Trophoblast cell (in vitro differentiated cells and primary cell): ENCODE measurements at regions not wholly inside any gene's neighbourhood (a gene's known extent, or its start where the extent isn't known, plus 50 kb on each side); places are given as distances from the start of the nearest gene placed in this dataset.

Source experiments
- DNase-seq, 2 donors: peaks; one replicate each; pipeline ENCODE4 v3.0.0-alpha.2; 2016
- H2AFZ ChIP-seq: 2 replicates; pipeline ENCODE4 v1.6.1; 2013; ENCODE audit warnings: low read length, moderate library complexity, mild to moderate bottlenecking; ENCODE audit not compliant: insufficient read depth, poor library complexity
- H2AK5ac ChIP-seq: 2 replicates; pipeline ENCODE4 v1.6.1; 2013; ENCODE audit warnings: mild to moderate bottlenecking, low read length
- H2BK120ac ChIP-seq: 2 replicates; pipeline ENCODE4 v1.6.1; 2013; ENCODE audit warnings: low read length, mild to moderate bottlenecking, moderate library complexity; ENCODE audit not compliant: insufficient read depth, poor library complexity
- H2BK12ac ChIP-seq: 2 replicates; pipeline ENCODE4 v1.6.1; 2013; ENCODE audit warnings: mild to moderate bottlenecking, low read length, moderate library complexity
- H2BK5ac ChIP-seq: 2 replicates; pipeline ENCODE4 v1.6.1; 2013; ENCODE audit warnings: low read length, low read depth, moderate library complexity, mild to moderate bottlenecking; ENCODE audit not compliant: poor library complexity
- H3K14ac ChIP-seq: 2 replicates; pipeline ENCODE4 v1.6.1; 2013; ENCODE audit warnings: mild to moderate bottlenecking, low read length
- H3K18ac ChIP-seq: 2 replicates; pipeline ENCODE4 v1.6.1; 2013; ENCODE audit warnings: mild to moderate bottlenecking, low read length
- H3K23ac ChIP-seq: 2 replicates; pipeline ENCODE4 v1.6.1; 2013; ENCODE audit warnings: low read length
- H3K27ac ChIP-seq: 2 replicates; pipeline ENCODE4 v1.5.1; 2013; ENCODE audit warnings: low read depth, mild to moderate bottlenecking, inconsistent platforms, low read length, moderate library complexity
- H3K27me3 ChIP-seq: 2 replicates; pipeline ENCODE4 v1.6.1; 2013; ENCODE audit warnings: inconsistent platforms, mild to moderate bottlenecking, low read length, moderate library complexity; ENCODE audit not compliant: insufficient read depth
- H3K36me3 ChIP-seq, 2 experiments: 1 replicate in 1 of 2; 2 replicates in 1 of 2; pipeline ENCODE4 v1.6.1; 2013; ENCODE audit warnings: low read length in 2 of 2, mild to moderate bottlenecking in 2 of 2, moderate library complexity in 1 of 2; ENCODE audit not compliant: insufficient read depth in 2 of 2, control insufficient read depth in 1 of 2
- H3K4ac ChIP-seq: 2 replicates; pipeline ENCODE4 v1.6.1; 2013; ENCODE audit warnings: low read depth, mild to moderate bottlenecking, low read length, moderate library complexity
- H3K4me1 ChIP-seq, 2 experiments: 1 replicate in 1 of 2; 2 replicates in 1 of 2; pipeline ENCODE4 v1.6.1; 2013; ENCODE audit warnings: low read length in 2 of 2, mild to moderate bottlenecking in 2 of 2, moderate library complexity in 1 of 2; ENCODE audit not compliant: insufficient read depth in 2 of 2, control insufficient read depth in 1 of 2
- H3K4me2 ChIP-seq: 2 replicates; pipeline ENCODE4 v1.6.1; 2013; ENCODE audit warnings: inconsistent platforms, mild to moderate bottlenecking, low read length, moderate library complexity
- H3K4me3 ChIP-seq: 2 replicates; pipeline ENCODE4 v1.5.1; 2013; ENCODE audit warnings: mild to moderate bottlenecking, low read depth, low read length, inconsistent platforms
- H3K79me1 ChIP-seq: one replicate; pipeline ENCODE4 v1.6.1; 2013; ENCODE audit warnings: low read length
- H3K79me2 ChIP-seq: 2 replicates; pipeline ENCODE4 v1.6.1; 2013; ENCODE audit warnings: low read length, mild to moderate bottlenecking; ENCODE audit not compliant: control insufficient read depth, insufficient read depth, poor library complexity
- H3K9ac ChIP-seq: 2 replicates; pipeline ENCODE4 v1.6.1; 2013; ENCODE audit warnings: mild to moderate bottlenecking, low read length
- H3K9me3 ChIP-seq: 2 replicates; pipeline ENCODE4 v1.6.1; 2013; ENCODE audit warnings: low read depth, mild to moderate bottlenecking, control low read depth, inconsistent platforms, low read length; ENCODE audit not compliant: insufficient read depth
- H4K12ac ChIP-seq: 2 replicates; pipeline ENCODE4 v1.6.1; 2013; ENCODE audit warnings: low read depth, mild to moderate bottlenecking, low read length, moderate library complexity
- H4K8ac ChIP-seq: 2 replicates; pipeline ENCODE4 v1.6.1; 2013; ENCODE audit warnings: low read depth, mild to moderate bottlenecking, low read length, moderate library complexity
- H4K91ac ChIP-seq: one replicate; pipeline ENCODE4 v1.6.1; 2013; ENCODE audit warnings: low read depth, mild to moderate bottlenecking, low read length, moderate library complexity
- WGBS: extraction: QIAGEN DNeasy Blood & Tissue Kit; methylation state at CpG from one replicate; pipeline ENCODE4 v1.1.7; 2013; ENCODE audit warnings: missing lambda C conversion rate; ENCODE audit not compliant: insufficient read length, insufficient coverage; ENCODE audit errors: extremely low coverage; 5-methylcytosine and 5-hydroxymethylcytosine counted together

GRCh38 chr7:119350334-119350733 is 922.6 kb upstream of the KCND2 start:
- H3K9ac ChIP-seq: no peak overlapping the region
- no peak overlapping the region for H3K4ac ChIP-seq
- no peak overlapping the region for H3K14ac ChIP-seq
- no peak overlapping the region for H4K91ac ChIP-seq
- H2BK120ac ChIP-seq: no peak overlapping the region
- no peak overlapping the region for H3K27ac ChIP-seq
- H3K9me3 ChIP-seq: peaks cover 2% of the 10 kb centered on the region
- H3K4me2 ChIP-seq: no peak overlapping the region
- no peak overlapping the region for H4K8ac ChIP-seq
- H3K27me3 ChIP-seq: no peaks in the 10 kb centered on the region
- DNase-seq: no peak
- no peak overlapping the region for H2AK5ac ChIP-seq
- H3K36me3 ChIP-seq: no peaks in the 10 kb centered on the region
- H2BK5ac ChIP-seq: no peak overlapping the region
- H2BK12ac ChIP-seq: no peak overlapping the region
- H3K23ac ChIP-seq: no peak overlapping the region
- H3K4me3 ChIP-seq: no peak overlapping the region
- H4K12ac ChIP-seq: no peak overlapping the region
- no peaks in the 10 kb centered on the region for H3K79me1 ChIP-seq
- H3K79me2 ChIP-seq: no peaks in the 10 kb centered on the region
- WGBS: no CpG with 5 or more reads among the region's 5 CpGs
- H3K4me1 ChIP-seq: no peaks in the 10 kb centered on the region
- H2AFZ ChIP-seq: no peak overlapping the region
- no peak overlapping the region for H3K18ac ChIP-seq

- Histone ChIP-seq H3K27me3 (no peaks in the 10 kb centered on the region), H3K14ac (no peak overlapping the region), H4K12ac (no peak overlapping the region), H4K91ac (no peak overlapping the region), H3K9ac (no peak overlapping the region), H2BK120ac (no peak overlapping the region), H3K4me1 (no peaks in the 10 kb centered on the region), H3K79me1 (no peaks in the 10 kb centered on the region), H3K4ac (no peak overlapping the region), H4K8ac (no peak overlapping the region), H3K36me3 (no peaks in the 10 kb centered on the region), H2AFZ (no peak overlapping the region), H3K18ac (no peak overlapping the region), H3K27ac (no peak overlapping the region), H2BK5ac (no peak overlapping the region), H2BK12ac (no peak overlapping the region), H3K23ac (no peak overlapping the region), H3K79me2 (no peaks in the 10 kb centered on the region), H3K4me3 (no peak overlapping the region), H2AK5ac (no peak overlapping the region), H3K9me3 (peaks cover 2% of the 10 kb centered on the region), H3K4me2 (no peak overlapping the region)
- DNase-seq: no peak
- WGBS: no CpG with 5 or more reads among the region's 8 CpGs
These were observed 921.7 kb upstream of the KCND2 start for GRCh38 chr7:119351320-119351719.

GRCh38 chr7:119374436-119374835 is 898.5 kb upstream of the KCND2 start:
- no peak overlapping the region for H2AFZ ChIP-seq
- no peak overlapping the region for H4K12ac ChIP-seq
- no peak overlapping the region for H3K27ac ChIP-seq
- no peak overlapping the region for H3K4me3 ChIP-seq
- no peaks in the 10 kb centered on the region for H3K79me1 ChIP-seq
- H2BK12ac ChIP-seq: no peak overlapping the region
- H3K4me2 ChIP-seq: no peak overlapping the region
- no CpG with 5 or more reads among the region's 2 CpGs for WGBS
- no peaks in the 10 kb centered on the region for H3K27me3 ChIP-seq
- H2AK5ac ChIP-seq: no peak overlapping the region
- H3K18ac ChIP-seq: no peak overlapping the region
- no peaks in the 10 kb centered on the region for H3K9me3 ChIP-seq
- no peak overlapping the region for H3K9ac ChIP-seq
- no peak overlapping the region for H3K4ac ChIP-seq
- no peak overlapping the region for H4K91ac ChIP-seq
- no peak for DNase-seq
- H3K79me2 ChIP-seq: no peaks in the 10 kb centered on the region
- no peak overlapping the region for H4K8ac ChIP-seq
- H3K23ac ChIP-seq: no peak overlapping the region
- no peak overlapping the region for H2BK5ac ChIP-seq
- no peaks in the 10 kb centered on the region for H3K4me1 ChIP-seq
- H2BK120ac ChIP-seq: no peak overlapping the region
- H3K14ac ChIP-seq: no peak overlapping the region
- H3K36me3 ChIP-seq: no peaks in the 10 kb centered on the region

GRCh38 chr7:119377861-119378260 is 895.1 kb upstream of the KCND2 start:
- no CpG with 5 or more reads among the region's 1 CpG for WGBS
- no peak overlapping the region for H4K12ac ChIP-seq

More at GRCh38 chr7:119377861-119378260, 895.1 kb upstream of the KCND2 start:
- H3K9me3 ChIP-seq: no peaks in the 10 kb centered on the region
- H4K91ac ChIP-seq: no peak overlapping the region
- H3K4me2 ChIP-seq: no peak overlapping the region
- no peak overlapping the region for H3K4ac ChIP-seq
- no peak overlapping the region for H2BK12ac ChIP-seq
- no peaks in the 10 kb centered on the region for H3K79me1 ChIP-seq
- no peaks in the 10 kb centered on the region for H3K4me1 ChIP-seq
- H3K27me3 ChIP-seq: no peaks in the 10 kb centered on the region
- H3K4me3 ChIP-seq: no peak overlapping the region
- no peak overlapping the region for H4K8ac ChIP-seq
- H3K9ac ChIP-seq: no peak overlapping the region
- DNase-seq: no peak
- H3K27ac ChIP-seq: no peak overlapping the region
- no peak overlapping the region for H3K23ac ChIP-seq
- H3K14ac ChIP-seq: no peak overlapping the region
- H2BK5ac ChIP-seq: no peak overlapping the region
- no peak overlapping the region for H2AK5ac ChIP-seq
- no peak overlapping the region for H3K18ac ChIP-seq
- no peaks in the 10 kb centered on the region for H3K36me3 ChIP-seq
- H2AFZ ChIP-seq: no peak overlapping the region
- H2BK120ac ChIP-seq: no peak overlapping the region
- no peaks in the 10 kb centered on the region for H3K79me2 ChIP-seq
